ENCODE measurements at regions not wholly inside any gene's neighbourhood (a gene's known extent, or its start where the extent isn't known, plus 50 kb on each side); places are given as distances from the start of the nearest gene placed in this dataset.
"Not testable (repeated sequence)": the region's sequence is repeated elsewhere in the genome, so short reads cannot be mapped to it uniquely, and the experiment has no call there.

DNA sequence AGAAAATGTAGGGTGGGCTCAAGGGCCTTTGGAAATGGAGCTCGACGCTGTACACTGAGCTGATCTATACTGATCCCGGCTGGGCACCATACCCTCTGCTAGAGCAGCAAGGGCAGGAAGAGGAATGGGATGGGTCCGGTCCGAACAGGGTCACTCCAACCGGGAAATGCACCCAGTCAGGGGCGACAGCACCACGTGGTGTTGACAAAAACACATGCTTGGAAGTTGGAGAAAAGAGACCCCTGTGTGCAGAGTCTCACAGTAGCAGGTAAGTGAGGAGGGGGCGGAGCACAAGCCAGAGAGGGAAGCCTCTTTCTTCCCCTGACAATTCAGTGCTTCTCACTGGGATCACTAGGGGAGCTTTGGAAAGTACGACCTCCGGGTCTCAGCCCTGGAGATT, 84.1 kb upstream of the ASB18 start:
- DNase-seq (ENCODE audit: low spot score): no peak

- DNase-seq (ENCODE audit: low spot score): peak; percentile 35
Measured at GRCh38 chr2:236348976-236349375, 84.8 kb upstream of the ASB18 start.

DNA sequence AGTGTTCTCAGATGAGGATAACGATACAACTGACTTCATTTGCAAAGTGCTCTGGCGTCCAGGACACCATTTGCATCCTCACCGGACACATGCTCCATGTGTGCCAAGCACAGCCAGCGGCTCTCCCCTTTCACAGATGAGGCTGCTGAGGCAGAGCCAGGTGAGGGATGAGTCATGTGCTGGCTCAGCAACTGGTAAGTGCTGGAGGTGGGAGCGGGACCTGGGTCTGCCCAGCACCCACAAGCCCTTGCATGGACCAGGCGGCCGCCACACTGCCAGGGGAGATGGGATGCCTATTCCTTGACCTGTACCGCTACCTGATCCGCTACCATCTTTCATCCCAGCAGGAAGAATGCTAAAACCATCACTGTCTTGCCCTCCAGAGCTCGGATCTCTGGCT, 86.2 kb upstream of the ASB18 start:
- no peak for DNase-seq (ENCODE audit: low spot score)

DNA sequence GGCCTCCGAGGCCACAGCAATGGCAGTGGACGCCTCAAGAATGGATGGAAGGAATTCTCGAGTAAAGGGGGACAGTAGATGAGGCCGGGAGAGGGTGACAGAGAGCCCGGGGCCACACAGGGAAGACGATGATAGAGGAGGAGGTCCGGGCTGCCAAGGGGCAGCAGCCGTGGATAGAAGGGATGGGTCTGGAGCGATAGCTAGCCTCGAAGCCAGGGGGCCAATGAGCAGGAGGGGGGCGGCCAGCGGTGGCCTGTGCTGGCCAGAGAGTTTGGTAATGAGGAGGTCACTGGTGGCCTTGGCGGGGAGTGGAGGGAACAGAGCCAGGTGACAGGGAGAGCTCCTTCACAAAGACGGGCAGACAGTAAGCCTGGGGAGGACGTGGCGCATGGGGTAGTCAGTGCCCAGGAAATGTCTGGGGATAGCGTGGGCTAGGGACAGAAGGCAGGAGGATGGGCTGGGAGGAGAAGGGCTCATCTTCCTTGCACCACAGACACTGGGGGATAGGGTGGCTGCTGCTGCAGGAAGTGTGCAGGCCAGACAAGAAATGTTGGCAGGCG, 87.8 kb upstream of the ASB18 start:
- DNase-seq (ENCODE audit: low spot score): peak; percentile 36

GRCh38 chr2:236352761-236353593, 88.8 kb upstream of the ASB18 start:
- no peak for DNase-seq (ENCODE audit: low spot score)

DNA sequence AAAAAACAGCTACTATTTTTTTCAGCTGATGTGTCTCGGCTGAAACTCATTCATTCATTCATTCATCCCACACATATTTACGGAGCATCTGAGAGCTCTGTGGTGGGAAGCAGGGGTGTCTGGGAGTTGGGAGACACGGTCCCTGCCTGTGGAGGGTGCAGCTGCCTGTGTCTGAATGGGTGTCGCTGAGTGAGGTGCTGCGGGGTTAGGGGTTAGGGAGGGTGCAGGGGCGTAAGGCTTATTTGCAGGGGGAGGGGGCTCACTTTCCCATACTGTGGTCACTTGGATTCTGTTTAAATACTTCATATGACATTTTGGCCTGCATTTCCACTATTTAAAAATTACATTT, 89.4 kb upstream of the ASB18 start:
- no peak for DNase-seq (ENCODE audit: low spot score)

DNA sequence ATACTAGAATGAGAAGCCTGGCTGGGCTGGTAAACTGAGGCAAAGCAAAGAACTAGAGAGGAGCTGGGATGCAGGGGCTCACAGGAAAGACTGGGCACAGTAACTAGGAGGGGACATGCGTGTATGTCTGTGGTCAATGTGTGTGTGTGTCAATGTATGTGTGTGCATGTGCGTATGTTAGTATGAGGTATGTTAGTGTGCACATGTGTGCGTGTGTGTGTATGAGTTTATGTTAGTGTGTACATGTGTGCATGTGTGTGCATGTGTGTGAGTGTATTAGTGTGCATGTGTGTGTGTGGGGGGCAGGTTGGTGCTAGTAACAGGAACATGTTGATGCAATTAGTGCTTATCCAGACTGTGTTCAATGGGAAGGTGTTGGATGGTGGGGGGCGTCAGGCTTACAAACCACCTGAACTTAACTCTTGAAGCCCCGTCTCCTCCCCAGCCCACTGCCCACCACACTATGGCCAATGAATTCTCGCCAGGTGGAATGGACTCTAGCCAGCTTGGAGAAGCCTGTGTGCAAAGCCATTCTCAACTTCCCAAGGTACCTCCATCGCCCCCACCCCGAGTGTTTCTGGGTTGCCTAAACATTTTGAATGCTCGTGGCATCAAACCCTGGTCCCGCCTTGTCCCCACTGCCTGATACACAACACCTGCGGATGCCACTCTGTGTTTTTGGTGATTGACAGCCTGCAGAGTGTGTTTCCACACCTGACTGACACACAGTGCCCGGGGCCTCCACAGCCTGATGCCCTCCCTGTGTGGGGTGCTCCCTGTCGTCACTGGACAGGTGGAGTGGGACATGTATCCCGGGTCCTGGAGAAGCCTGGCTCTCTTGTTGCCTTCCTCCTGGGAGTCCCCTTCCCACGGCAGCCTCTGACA, 90.1 kb upstream of the ASB18 start:
- DNase-seq (ENCODE audit: low spot score): no peak

GRCh38 chr2:236354973-236355595, 90.9 kb upstream of the ASB18 start:
- DNase-seq (ENCODE audit: low spot score): peak; percentile 39

DNA sequence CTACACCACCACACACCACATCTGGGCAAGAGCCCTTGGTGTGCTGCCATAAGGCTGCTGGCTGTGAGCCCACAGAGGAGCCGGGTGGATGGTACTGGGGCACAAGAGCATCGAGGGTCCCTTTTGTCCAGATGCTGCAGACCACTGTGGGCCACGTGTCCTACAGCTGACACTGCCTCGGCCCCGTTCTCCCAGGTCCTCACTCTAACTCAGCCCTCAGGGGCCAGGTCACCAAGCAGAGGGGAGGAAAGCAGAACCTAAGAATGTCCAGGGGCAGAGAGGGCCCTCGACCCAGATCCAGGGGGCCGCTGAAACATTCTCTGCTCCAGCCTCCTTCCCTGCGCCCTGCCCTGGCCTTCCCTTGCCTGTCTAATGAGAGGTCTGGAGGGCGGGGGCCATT, 91.7 kb upstream of the ASB18 start:
- peak; percentile 38 for DNase-seq (ENCODE audit: low spot score)

GRCh38 chr2:236356321-236356720, 92.1 kb upstream of the ASB18 start:
- DNase-seq (ENCODE audit: low spot score): peak; percentile 0

DNA sequence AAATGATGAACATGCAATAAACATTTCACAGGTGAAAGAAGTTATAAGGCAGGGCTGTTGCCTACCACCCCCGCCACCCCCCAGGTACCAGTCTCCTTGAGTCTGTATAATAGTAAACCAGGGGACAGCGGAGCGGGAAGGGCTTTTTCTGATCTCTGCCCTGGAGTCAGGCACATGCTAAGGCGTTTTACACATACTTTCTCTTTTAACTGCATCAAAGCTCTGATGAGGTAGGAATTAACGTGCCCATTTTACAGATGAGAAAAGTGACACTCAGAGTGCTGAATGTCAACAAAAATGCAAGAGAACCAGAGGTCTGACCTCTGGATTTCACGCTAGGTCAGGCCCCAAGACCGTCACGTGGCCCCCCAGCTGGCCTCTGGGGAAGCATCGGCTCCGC, 94.3 kb upstream of the ASB18 start:
- DNase-seq (ENCODE audit: low spot score): not testable (repeated sequence)

DNA sequence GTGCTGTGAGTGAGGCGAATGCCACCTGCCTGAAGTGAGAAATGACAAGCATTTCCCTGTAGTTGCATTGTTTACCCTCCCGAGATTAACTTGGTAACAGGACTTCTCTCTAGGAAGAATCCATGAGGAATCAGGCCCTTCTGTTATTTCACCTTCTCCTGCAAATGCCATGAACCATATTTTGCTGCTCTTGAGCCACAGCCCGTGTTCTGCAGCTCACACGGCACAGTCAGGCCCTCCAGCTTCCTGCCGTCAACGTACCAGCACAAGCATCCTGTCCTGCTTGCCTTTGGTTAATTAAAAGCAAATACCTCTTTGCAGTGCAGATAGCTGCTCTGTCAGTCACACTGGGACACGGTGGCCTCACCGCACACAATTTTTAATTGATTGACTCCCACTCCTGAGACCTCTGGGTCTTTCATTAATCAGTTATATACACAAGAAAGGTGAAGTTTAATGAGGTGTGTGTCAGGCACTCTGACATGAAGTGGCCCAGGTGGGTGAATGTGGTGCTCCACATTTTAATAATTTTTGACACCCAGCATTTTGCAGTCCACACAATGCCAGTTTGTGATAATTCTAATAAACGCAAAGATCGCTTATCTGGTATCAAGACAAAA, 95.3 kb upstream of the ASB18 start:
- DNase-seq (ENCODE audit: low spot score): peak; percentile 43

DNA sequence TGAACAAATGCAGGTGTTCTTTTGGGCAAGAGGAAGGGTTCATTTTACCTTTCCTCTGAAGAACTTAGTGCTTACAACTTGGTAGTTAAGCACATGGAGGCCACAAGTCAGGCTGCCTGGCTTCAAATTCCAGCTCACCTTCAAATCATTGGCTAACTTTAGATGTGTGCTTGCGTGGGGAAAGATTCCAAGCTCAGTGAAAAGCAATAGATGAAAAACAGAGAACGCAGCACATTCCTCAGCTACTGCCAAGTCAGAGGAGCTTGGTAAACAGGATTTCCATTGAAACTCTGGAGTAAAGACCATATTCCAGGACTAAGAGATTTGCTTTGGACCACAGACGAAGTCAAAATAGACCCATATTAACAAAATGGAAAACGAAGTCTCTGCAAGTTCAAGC, 96.3 kb upstream of the ASB18 start:
- peak; percentile 11 for DNase-seq (ENCODE audit: low spot score)

DNA sequence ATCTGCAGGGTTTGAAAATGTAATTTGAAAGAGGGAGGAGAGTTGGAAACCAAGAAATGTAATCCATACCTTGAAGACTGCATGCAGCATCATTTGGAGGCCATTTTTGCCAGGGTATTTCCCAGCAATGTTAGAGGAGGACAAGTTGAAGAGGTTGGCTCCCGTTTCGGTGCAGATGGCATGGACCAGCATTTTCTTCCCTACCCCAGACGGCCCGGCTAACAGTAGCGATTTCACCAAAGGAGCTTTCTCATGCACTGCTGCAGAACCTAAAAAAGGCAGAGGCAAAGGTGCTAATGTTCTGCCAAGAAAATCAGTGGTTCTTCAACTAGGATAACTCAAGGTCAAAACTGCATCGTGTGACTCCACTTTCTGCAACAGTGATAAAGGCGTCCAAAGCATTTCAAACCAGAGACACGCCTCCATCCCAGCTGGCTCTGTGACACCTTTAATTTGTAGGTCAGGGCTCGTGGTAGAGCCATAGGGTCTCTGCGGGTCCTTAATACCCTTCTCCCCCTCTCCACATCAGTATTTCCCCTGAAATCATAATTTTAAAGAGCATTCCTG, 99.6 kb upstream of the ASB18 start:
- peak; percentile 17 for DNase-seq (ENCODE audit: low spot score)

GRCh38 chr2:236365258-236366048, 101.2 kb upstream of the ASB18 start:
- peak; percentile 31 for DNase-seq (ENCODE audit: low spot score)

DNA sequence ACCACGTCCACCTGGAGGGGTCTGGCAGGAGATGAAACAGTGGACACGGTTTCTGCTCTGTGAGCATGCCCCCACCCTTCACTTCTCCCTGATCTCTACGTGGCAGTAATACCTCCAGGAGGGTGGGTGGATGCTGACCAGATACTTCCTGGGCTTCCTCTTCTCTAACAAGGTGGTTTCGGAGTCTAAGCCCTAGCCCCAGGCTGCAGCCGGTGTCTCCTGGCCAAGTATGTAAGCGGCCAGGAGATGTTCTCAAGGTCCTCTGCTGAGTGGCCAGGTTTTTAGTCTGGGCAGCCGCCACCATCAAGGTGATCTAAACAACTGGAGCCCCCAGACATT, 101.8 kb upstream of the ASB18 start:
- DNase-seq (ENCODE audit: low spot score): peak; percentile 25

- peak; percentile 27 for DNase-seq (ENCODE audit: low spot score)
Measured at GRCh38 chr2:236366397-236366796, 102.2 kb upstream of the ASB18 start.

DNA sequence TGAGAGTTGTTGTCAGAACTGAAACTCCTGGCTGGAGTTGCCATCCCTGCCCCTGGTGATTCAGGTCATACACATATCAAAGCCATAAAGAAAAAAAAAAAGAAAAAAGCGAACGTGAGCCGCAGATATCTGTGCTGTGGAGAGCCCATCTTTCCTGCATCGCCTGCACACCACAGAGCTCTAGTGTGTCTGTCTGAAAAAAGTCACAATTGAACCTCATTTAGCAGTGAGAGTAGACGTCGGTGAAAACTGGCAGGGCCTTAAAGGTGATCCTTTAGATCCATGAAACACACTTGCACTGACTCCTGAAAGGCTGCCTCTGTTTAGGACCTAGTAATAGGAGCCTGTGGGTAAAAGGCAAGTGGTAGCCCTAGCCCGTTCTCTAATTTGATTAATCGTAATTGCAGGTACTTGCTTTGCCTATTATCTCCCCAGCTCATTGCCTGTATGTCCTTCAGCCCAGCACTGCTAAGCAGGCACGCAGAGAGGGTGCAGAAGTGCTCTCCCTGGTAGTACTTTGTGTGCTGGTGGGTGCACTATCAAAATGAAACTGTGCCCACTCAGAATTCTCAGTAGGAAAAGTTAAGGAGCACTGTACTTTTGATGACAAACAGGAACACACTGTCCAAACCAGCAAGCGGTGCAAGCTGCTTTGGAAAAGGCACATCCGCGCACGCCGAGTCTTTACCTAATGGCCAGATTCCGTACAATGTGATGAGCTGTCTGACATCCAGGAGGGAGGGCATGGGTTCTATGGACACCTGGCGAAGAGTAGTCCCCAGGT, 103.5 kb upstream of the ASB18 start:
- DNase-seq (ENCODE audit: low spot score): peak; percentile 3

DNA sequence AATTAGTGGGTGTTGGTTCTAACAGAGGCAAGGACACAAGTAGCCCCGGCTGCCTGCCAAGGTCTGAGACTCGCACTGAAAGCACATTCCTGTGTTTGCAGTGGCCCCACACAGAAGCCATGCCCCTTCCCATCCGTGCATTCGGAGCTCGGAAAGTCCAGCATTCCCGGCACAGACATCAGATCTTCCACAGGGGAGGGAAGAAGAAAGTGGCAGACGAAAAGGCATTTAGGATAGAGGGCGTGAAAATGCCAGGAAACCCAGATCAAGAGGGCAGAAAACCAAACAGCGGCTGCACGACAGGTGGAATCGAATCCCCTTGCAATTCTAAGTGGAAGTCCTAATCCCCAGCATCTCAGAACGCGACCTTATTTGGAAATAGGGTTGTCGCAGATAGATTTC, 105.5 kb upstream of the ASB18 start:
- DNase-seq (ENCODE audit: low spot score): no peak

DNA sequence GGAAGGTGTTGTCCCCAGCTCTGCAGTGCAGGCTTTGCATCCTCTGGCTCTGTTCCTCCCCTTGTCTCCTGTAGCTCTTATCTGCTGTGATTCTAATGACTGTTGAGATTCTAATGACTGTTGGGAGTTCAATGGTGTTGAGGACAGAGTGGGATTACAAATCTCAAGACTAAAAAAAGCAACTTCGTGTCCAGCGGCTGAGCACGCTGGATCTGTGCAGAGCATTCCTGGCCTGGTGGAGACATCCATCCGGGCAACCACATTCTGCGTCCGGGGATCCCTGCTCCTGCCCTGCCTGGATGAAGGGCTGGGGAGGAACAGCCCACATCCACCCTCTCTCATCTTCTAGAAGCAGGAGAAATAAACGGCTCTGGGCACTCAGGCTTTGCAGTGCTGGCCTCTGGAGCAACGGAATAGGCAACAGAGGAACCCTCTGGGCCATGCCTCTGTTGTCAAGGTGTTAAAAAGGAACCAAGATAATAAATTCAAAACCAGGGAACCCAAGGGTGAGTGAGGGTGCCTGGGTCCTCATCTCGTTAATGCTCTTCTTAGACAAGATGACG, 106.7 kb upstream of the ASB18 start:
- DNase-seq (ENCODE audit: low spot score): no peak
